ENCODE measurements at regions not wholly inside any gene's neighbourhood (a gene's known extent, or its start where the extent isn't known, plus 50 kb on each side); places are given as distances from the start of the nearest gene placed in this dataset.

DNA sequence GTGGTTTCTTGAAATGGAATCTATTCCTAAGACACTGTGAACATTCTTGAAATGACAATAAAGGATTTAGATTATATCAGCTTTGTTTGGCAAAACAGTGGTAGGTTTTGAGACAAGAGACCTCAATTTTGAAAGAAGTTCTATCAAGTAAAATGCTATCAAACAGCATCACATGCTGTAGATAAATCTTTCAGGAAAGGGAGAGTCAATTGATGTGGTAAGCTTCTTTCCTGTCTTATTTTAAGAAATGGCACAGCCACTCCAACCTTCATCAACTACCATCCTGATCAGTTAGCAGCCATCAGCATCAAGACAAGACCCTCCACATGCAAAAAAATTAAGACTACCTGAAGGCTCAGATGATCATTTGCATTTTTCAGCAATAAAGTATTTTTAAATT is 495.4 kb downstream of the TRIB2 start:
- TF ChIP-seq, protein P1, sequence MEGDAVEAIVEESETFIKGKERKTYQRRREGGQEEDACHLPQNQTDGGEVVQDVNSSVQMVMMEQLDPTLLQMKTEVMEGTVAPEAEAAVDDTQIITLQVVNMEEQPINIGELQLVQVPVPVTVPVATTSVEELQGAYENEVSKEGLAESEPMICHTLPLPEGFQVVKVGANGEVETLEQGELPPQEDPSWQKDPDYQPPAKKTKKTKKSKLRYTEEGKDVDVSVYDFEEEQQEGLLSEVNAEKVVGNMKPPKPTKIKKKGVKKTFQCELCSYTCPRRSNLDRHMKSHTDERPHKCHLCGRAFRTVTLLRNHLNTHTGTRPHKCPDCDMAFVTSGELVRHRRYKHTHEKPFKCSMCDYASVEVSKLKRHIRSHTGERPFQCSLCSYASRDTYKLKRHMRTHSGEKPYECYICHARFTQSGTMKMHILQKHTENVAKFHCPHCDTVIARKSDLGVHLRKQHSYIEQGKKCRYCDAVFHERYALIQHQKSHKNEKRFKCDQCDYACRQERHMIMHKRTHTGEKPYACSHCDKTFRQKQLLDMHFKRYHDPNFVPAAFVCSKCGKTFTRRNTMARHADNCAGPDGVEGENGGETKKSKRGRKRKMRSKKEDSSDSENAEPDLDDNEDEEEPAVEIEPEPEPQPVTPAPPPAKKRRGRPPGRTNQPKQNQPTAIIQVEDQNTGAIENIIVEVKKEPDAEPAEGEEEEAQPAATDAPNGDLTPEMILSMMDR (tag by site-specific recombination; IDR thresholded peaks at IDR 0.05), result no peak
- TF ChIP-seq, protein P2, sequence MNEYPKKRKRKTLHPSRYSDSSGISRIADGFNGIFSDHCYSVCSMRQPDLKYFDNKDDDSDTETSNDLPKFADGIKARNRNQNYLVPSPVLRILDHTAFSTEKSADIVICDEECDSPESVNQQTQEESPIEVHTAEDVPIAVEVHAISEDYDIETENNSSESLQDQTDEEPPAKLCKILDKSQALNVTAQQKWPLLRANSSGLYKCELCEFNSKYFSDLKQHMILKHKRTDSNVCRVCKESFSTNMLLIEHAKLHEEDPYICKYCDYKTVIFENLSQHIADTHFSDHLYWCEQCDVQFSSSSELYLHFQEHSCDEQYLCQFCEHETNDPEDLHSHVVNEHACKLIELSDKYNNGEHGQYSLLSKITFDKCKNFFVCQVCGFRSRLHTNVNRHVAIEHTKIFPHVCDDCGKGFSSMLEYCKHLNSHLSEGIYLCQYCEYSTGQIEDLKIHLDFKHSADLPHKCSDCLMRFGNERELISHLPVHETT (tag by site-specific recombination; IDR thresholded peaks at IDR 0.05), result no peak
- TF ChIP-seq ZNF202 (tag by site-specific recombination; IDR thresholded peaks at IDR 0.05; ENCODE audit: borderline replicate concordance) (no peak), ZBTB17 (tag by site-specific recombination; IDR thresholded peaks at IDR 0.05) (no peak), ZNF558 (tag by site-specific recombination; IDR thresholded peaks at IDR 0.05) (no peak), ZNF146 (tag by site-specific recombination; IDR thresholded peaks at IDR 0.05) (no peak), ZNF621 (tag by site-specific recombination; IDR thresholded peaks at IDR 0.05) (no peak), ZBTB21 (tag by site-specific recombination; IDR thresholded peaks at IDR 0.05) (no peak), ZNF624 (tag by site-specific recombination; IDR thresholded peaks at IDR 0.05) (no peak), ZNF549 (tag by site-specific recombination; IDR thresholded peaks at IDR 0.05) (no peak), ZNF155 (tag by site-specific recombination; IDR thresholded peaks at IDR 0.05) (no peak)
- TF ChIP-seq, protein P3, sequence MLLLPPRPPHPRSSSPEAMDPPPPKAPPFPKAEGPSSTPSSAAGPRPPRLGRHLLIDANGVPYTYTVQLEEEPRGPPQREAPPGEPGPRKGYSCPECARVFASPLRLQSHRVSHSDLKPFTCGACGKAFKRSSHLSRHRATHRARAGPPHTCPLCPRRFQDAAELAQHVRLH (tag by site-specific recombination; IDR thresholded peaks at IDR 0.05), result no peak
- TF ChIP-seq, protein P4, sequence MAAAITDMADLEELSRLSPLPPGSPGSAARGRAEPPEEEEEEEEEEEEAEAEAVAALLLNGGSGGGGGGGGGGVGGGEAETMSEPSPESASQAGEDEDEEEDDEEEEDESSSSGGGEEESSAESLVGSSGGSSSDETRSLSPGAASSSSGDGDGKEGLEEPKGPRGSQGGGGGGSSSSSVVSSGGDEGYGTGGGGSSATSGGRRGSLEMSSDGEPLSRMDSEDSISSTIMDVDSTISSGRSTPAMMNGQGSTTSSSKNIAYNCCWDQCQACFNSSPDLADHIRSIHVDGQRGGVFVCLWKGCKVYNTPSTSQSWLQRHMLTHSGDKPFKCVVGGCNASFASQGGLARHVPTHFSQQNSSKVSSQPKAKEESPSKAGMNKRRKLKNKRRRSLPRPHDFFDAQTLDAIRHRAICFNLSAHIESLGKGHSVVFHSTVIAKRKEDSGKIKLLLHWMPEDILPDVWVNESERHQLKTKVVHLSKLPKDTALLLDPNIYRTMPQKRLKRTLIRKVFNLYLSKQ (tag by site-specific recombination; IDR thresholded peaks at IDR 0.05; ENCODE audit: borderline replicate concordance), result no peak
